ENCODE measurements at regions not wholly inside any gene's neighbourhood (a gene's known extent, or its start where the extent isn't known, plus 50 kb on each side); places are given as distances from the start of the nearest gene placed in this dataset.

DNA sequence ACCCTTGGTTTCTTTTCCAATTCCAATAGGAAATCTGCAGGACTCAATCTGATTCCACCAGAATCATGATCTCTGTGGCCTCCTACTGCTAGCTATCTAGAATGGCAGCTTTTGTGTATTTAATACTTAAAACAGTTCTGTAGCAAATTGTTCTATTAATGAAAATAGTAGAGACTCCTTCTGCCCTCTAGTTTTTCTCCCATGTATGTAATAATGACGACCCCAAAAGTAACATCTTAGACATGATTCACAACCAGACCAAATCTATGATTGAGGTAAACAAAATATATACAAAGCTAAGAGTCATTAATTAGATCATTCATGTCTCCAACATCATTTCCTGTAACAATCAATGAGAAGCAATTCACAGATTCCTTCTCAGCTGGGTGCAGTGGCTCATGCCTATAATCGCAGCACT, 259.1 kb upstream of the MKLN1 start:
- TF ChIP-seq EP300 (IDR thresholded peaks at IDR 0.05; ENCODE audit: borderline replicate concordance) (no peak), ZBTB7A (IDR thresholded peaks at IDR 0.05; ENCODE audit: low read depth) (no peak), TAF1 (IDR thresholded peaks at IDR 0.05; ENCODE audit: low read depth) (no peak), RAD21 (IDR thresholded peaks at IDR 0.05; ENCODE audit: low read depth) (peak; percentile 19; the same call in 1 of the 2 replicates), CREB1 (IDR thresholded peaks at IDR 0.05; ENCODE audit: low read depth) (no peak), EGR1 (IDR thresholded peaks at IDR 0.05) (no peak)
- TF ChIP-seq, protein P1, sequence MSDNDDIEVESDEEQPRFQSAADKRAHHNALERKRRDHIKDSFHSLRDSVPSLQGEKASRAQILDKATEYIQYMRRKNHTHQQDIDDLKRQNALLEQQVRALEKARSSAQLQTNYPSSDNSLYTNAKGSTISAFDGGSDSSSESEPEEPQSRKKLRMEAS (IDR thresholded peaks at IDR 0.05): no peak
- TF ChIP-seq, protein P2, sequence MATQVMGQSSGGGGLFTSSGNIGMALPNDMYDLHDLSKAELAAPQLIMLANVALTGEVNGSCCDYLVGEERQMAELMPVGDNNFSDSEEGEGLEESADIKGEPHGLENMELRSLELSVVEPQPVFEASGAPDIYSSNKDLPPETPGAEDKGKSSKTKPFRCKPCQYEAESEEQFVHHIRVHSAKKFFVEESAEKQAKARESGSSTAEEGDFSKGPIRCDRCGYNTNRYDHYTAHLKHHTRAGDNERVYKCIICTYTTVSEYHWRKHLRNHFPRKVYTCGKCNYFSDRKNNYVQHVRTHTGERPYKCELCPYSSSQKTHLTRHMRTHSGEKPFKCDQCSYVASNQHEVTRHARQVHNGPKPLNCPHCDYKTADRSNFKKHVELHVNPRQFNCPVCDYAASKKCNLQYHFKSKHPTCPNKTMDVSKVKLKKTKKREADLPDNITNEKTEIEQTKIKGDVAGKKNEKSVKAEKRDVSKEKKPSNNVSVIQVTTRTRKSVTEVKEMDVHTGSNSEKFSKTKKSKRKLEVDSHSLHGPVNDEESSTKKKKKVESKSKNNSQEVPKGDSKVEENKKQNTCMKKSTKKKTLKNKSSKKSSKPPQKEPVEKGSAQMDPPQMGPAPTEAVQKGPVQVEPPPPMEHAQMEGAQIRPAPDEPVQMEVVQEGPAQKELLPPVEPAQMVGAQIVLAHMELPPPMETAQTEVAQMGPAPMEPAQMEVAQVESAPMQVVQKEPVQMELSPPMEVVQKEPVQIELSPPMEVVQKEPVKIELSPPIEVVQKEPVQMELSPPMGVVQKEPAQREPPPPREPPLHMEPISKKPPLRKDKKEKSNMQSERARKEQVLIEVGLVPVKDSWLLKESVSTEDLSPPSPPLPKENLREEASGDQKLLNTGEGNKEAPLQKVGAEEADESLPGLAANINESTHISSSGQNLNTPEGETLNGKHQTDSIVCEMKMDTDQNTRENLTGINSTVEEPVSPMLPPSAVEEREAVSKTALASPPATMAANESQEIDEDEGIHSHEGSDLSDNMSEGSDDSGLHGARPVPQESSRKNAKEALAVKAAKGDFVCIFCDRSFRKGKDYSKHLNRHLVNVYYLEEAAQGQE (IDR thresholded peaks at IDR 0.05; ENCODE audit: low read depth): no peak

Data from Ishikawa (cell line).